DMS79 (cell line): ENCODE measurements at regions not wholly inside any gene's neighbourhood (a gene's known extent, or its start where the extent isn't known, plus 50 kb on each side); places are given as distances from the start of the nearest gene placed in this dataset.
"Not testable (repeated sequence)": the region's sequence is repeated elsewhere in the genome, so short reads cannot be mapped to it uniquely, and the experiment has no call there.

ENCODE experiments used
- DNase-seq: peaks from one replicate; lab custom pipeline; 2025; lab: John Stamatoyannopoulos, UW

- DNase-seq = no peak
Observed at GRCh38 chr2:39487398-39488250, 50.5 kb upstream of the MAP4K3 start.

- no peak for DNase-seq
Observed at GRCh38 chr2:39488450-39488849, 51.4 kb upstream of the MAP4K3 start.

- DNase-seq = no peak
Observed at GRCh38 chr2:39490586-39490985, 53.5 kb upstream of the MAP4K3 start.

- no peak for DNase-seq
Observed at GRCh38 chr2:39491653-39492052, 54.6 kb upstream of the MAP4K3 start.

- no peak for DNase-seq
Observed at GRCh38 chr2:39492095-39492590, 55.1 kb upstream of the MAP4K3 start.

- no peak for DNase-seq
Observed at GRCh38 chr2:39492716-39493115, 55.6 kb upstream of the MAP4K3 start.

- no peak for DNase-seq
Observed at GRCh38 chr2:39494784-39495251, 57.7 kb upstream of the MAP4K3 start.

- DNase-seq = no peak
Observed at GRCh38 chr2:39497082-39497801, 60.2 kb upstream of the MAP4K3 start.

GRCh38 chr2:39498176-39498575 lies 61.1 kb upstream of the MAP4K3 start:
- not testable (repeated sequence) for DNase-seq

GRCh38 chr2:39498786-39499185 lies 61.7 kb upstream of the MAP4K3 start:
- DNase-seq = no peak

- no peak for DNase-seq
Observed at GRCh38 chr2:39499336-39499735, 62.3 kb upstream of the MAP4K3 start.

GRCh38 chr2:39501412-39501811 lies 64.3 kb upstream of the MAP4K3 start:
- no peak for DNase-seq

- DNase-seq = no peak
Observed at GRCh38 chr2:39503277-39503676, 66.2 kb upstream of the MAP4K3 start.

- DNase-seq = no peak
Observed at GRCh38 chr2:39504790-39505335, 67.8 kb upstream of the MAP4K3 start.

- no peak for DNase-seq
Observed at GRCh38 chr2:39506215-39506614, 69.1 kb upstream of the MAP4K3 start.

- DNase-seq = no peak
Observed at GRCh38 chr2:39508198-39508597, 71.1 kb upstream of the MAP4K3 start.

GRCh38 chr2:39510140-39510539 lies 73.1 kb upstream of the MAP4K3 start:
- DNase-seq = no peak

- DNase-seq = no peak
Observed at GRCh38 chr2:39511219-39511604, 74.1 kb upstream of the MAP4K3 start.

- DNase-seq = no peak
Observed at GRCh38 chr2:39511605-39512433, 74.7 kb upstream of the MAP4K3 start.

- DNase-seq = no peak
Observed at GRCh38 chr2:39512434-39512935, 75.4 kb upstream of the MAP4K3 start.

GRCh38 chr2:39512941-39513340 lies 75.9 kb upstream of the MAP4K3 start:
- no peak for DNase-seq

- no peak for DNase-seq
Observed at GRCh38 chr2:39513641-39514094, 76.6 kb upstream of the MAP4K3 start.
